Activated T-cell treated with anti-CD3 and anti-CD28 coated beads, Interleukin-2, amount 50 U/mL, for 1 hour (primary cell): ENCODE measurements at regions not wholly inside any gene's neighbourhood (a gene's known extent, or its start where the extent isn't known, plus 50 kb on each side); places are given as distances from the start of the nearest gene placed in this dataset.
"Not testable (repeated sequence)": the region's sequence is repeated elsewhere in the genome, so short reads cannot be mapped to it uniquely, and the experiment has no call there.

Experiments
- DNase-seq: peaks from one replicate; pipeline ENCODE4 v3.0.0-alpha.2; 2020

DNA sequence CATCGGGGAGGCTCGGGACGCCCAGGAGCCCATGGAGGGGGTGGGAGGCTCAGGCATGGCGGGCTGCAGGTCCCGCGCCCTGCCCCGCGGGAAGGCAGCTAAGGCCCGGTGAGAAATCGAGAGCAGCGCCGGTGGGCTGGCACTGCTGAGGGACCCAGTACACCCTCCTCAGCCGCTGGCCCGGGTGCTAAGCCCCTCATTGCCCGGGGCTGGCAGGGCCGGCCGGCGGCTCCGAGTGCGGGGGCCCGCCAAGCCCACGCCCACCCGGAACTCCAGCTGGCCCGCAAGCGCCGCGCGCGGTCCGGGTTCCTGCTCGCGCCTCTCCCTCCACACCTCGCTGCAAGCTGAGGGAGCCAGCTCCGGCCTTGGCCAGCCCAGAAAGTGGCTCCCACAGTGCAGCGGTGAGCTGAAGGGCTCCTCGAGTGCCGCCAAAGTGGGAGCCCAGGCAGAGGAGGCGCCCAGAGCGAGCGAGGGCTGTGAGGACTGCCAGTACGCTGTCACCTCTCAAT, 195.0 kb upstream of the PIK3R1 start:
- not testable (repeated sequence) for DNase-seq

GRCh38 chr5:68015381-68016302, 199.9 kb upstream of the PIK3R1 start:
- no peak for DNase-seq

DNA sequence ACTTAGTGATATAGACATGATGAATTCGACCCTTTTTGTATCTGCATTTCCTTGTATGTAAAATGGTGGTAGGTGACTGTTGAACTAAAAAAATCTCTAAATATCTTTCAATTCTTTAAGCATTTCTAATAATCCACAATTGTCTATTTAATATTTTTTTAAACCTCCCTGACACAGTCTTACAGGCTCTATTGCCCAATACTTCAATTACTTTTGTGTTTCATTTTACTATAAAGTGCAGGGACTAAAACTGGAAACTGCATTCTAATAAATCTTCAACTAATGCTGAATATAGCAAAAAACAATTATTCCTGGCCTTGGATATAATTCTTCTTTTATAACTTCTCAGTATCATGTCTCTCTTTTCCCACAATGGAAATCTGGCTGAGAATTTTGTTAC, 202.7 kb upstream of the PIK3R1 start:
- DNase-seq, result no peak

DNA sequence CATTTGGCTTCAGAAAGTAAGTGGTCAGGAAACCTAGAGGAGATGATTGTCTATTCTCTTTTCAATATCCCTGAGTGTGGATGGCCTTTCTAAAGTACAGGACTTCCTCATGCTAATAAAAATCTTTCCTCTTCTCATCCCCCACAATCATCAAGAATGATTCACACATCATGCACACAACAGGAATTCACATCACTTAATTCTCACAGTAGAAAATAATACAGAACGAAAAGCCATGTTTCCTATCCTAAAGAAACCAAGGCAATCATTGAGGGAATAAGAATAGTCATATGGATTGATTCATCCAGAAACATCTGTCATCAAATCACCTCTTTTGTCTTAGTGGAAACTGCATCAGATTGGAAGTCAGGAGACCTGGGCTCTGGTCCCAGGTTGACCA, 203.1 kb upstream of the PIK3R1 start:
- DNase-seq, result no peak

DNA sequence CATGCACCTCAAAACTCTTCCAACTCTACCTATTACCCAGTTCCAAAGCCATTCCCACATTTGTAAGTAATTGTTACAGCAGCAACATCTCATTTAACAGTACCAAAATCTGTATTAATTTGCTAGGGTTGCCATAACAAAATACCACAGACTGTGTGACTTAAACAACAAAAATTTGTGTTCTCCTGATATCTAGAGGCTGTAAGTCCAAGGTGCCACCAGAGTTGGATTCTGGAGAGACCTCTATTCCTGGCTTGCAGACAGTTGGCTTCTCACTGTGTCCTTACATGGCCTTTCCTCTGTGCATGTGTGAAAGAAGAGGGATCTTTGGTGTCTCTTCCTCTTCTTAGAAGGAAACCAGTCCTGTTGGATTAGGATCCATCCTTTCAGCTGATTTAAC, 203.8 kb upstream of the PIK3R1 start:
- DNase-seq, result no peak

GRCh38 chr5:68011259-68011760, 204.2 kb upstream of the PIK3R1 start:
- DNase-seq, result no peak

- no peak for DNase-seq
Measured at GRCh38 chr5:68010740-68011139, 204.8 kb upstream of the PIK3R1 start.

- DNase-seq, result no peak
Measured at GRCh38 chr5:68007451-68007850, 208.1 kb upstream of the PIK3R1 start.

- DNase-seq, result no peak
Measured at GRCh38 chr5:68002836-68003235, 212.7 kb upstream of the PIK3R1 start.

DNA sequence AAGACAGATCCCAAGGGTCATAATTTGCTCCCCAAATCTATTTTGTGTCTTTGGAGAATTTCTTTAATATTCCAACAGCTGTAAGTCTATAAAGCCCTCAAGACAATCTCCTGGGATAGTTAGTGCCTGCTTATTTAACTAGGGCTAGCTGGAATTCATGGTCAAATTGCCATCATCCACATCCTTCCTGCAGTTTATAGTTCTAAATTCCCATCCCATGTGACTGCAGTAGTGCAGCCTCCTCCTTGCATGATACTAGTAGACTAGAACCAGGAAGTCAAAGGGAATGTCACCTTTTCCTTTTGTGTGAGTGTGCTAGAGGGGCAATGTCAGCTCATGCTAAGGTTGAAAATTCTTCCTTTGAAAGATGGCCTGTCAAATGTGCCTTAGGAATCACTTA, 214.8 kb upstream of the PIK3R1 start:
- no peak for DNase-seq

DNA sequence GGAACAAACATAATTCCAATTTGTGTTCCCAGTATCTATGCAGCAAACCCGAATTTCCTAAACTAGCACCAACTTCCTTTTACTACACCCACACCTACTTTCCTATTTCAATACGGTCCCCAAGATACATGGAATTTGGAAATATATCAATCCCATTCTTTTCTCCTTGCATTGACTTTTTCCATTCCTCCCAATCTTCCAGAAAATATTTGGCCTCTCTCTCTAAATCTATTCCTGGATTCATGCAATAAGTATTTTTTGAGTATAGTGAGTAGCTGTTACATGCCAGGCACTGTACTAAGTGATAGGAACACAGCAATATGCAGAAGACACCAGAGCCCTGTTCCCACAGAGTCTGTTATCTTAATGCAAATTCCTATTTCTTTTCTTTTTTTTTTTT, 216.2 kb upstream of the PIK3R1 start:
- DNase-seq, result no peak

DNA sequence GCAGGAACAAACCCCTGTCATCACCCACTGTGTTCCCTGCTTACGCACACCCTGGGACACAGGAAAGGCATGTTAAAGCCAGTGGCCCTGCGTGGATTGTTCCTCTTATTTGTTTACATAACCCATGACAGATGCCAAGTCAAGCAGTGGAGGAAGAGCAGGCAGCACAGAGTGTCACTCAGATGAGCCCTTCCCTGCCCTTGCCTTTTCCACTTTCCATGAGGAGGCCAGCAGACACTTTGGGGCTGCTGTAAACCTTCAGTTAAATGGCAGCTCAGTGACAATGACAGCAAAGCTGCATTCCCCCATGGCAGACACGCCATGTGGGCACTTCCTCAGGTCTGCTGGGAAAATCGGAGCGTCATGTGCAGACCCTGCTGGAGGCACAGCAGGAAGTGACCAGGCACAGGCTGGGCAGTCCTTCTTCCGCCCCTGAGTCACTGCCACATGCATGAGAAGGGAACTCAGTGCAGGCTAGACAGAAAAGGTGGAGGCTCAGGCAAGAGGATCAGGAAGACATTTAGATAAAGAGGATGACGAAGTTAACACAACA, 216.8 kb upstream of the PIK3R1 start:
- no peak for DNase-seq

- DNase-seq, result no peak
Measured at GRCh38 chr5:67997892-67998457, 217.6 kb upstream of the PIK3R1 start.

- DNase-seq, result no peak
Measured at GRCh38 chr5:67997148-67997547, 218.4 kb upstream of the PIK3R1 start.

GRCh38 chr5:67996596-67996995, 219.0 kb upstream of the PIK3R1 start:
- DNase-seq, result no peak

- DNase-seq, result no peak
Measured at GRCh38 chr5:67992923-67993322, 222.6 kb upstream of the PIK3R1 start.

GRCh38 chr5:67989456-67989855, 226.1 kb upstream of the PIK3R1 start:
- DNase-seq, result no peak

DNA sequence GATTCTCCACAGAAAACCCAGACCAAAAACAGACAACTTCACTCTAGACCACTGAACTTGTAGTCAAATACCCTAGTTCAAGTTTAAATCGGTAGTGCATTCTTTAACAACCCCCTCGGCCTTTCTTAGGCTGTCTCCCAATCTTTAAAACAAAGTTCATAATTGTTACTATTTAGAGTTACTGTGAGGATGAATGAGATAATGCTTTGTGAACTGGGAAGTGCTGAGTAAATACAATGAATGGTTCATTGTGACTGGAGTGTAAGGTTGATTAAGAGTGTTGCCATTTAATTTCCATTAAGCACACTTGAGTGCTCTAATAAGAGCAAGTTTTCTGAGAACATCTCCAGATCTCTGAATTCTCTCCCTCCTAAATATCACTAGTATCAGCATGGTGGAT, 228.8 kb upstream of the PIK3R1 start:
- DNase-seq, result no peak

DNA sequence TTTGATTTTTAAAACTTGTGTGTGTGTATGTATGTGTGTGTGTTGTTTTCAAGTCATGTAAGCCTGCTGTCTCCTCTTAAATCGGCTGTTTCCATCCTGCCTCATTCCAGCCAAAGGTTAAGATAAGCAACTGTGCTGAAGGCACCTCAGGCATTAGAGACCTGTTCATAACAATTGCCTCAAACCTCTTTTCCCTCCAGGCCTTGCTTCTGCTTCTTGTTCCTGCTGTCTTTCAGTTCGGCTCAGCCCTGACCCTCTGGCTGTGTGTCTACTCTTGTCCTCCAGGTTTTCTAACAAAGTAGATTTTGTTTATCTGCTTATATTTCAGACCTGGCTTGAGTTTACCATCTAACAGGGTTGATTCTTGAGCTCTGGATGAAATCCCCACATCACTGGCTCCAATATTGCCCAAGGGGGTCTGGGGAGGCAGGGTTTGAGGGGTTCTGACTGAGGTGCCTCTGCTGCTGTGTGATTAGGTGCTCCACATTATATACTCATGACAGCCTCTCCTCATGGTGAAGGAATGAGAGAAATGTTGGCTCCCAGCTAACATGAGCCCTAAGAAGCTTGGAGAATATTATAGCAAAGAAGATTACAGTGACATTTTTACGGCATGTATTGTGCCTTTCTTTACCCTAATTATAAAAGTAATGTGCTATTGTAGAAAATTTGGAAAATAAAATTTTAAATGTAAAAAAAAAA, 229.7 kb upstream of the PIK3R1 start:
- no peak for DNase-seq

DNA sequence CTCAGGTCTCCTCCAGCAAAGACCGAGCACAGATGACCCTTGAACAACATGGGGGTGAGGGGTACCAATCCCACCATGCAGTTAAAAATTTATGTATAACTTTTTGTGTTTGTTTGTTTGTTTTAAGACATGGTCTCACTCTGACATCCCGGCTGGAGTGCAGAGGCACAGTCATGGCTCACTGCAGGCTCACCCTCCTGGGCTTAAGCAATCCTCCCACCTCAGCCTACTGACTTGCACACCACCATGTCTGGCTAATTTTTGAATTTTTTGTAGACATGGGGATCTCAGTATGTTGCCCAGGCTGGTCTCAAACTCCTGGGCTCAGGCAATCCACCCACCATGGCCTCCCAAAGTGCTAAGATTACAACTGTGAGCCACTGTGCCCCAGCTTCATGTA, 231.0 kb upstream of the PIK3R1 start:
- no peak for DNase-seq

- no peak for DNase-seq
Measured at GRCh38 chr5:67983251-67984110, 232.1 kb upstream of the PIK3R1 start.

DNA sequence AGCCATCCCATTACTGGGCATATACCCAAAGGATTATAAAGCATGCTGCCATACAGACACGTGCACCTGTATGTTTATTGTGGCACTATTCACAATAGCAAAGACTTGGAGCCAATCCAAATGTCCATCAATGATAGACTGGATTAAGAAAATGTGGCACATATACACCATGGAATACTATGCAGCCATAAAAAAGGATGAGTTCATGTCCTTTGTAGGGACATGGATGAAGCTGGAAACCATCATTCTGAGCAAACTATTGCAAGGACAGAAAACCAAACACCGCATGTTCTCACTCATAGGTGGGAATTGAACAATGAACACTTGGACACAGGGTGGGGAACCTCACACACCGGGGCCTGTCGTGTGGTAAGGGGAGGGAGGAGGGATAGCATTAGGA, 233.4 kb upstream of the PIK3R1 start:
- DNase-seq, result not testable (repeated sequence)
